K562 (cell line): ENCODE measurements at regions not wholly inside any gene's neighbourhood (a gene's known extent, or its start where the extent isn't known, plus 50 kb on each side); places are given as distances from the start of the nearest gene placed in this dataset.

Source experiments
- ATAC-seq: fragments of 200-7000 bp; cut with Tn5 transposase; 3 replicates; pipeline ENCODE4 v1.9.1; 2020; ENCODE audit warnings: moderate library complexity
- BruUV-seq: library from RNA; stranded (reverse); fragments of 400-500 nt; replicated peaks from 2 replicates; lab custom pipeline; 2021; lab: Mats Ljungman, UMichigan
- CTCF ChIA-PET: fragments of 300-600 bp; formaldehyde crosslinking; extraction: SDS; loops from one replicate; lab custom pipeline; 2021; ENCODE audit warnings: low intra/inter-chr PET ratio; lab: Yijun Ruan, JAX
- POLR2A ChIA-PET: fragments of 300-600, 350-650 bp; sonication (Branson Sonifier 250); formaldehyde crosslinking; extraction: SDS; loops from one replicate; lab custom pipeline; 2021; ENCODE audit warnings: antibody characterized with exemption, inconsistent platforms; lab: Yijun Ruan, JAX
- DNase-seq, 4 experiments: peaks; one replicate each; pipeline versions ENCODE4 v3.0.0 to v3.0.0-alpha.2; 2011 to 2018; ENCODE audit warnings: low spot score in 3 of 4, mixed read lengths in 3 of 4; ENCODE audit errors: extremely low read depth in 1 of 4
- FAIRE-seq: peaks from 2 replicates; lab custom pipeline; 2011; peaks lifted over from hg19 to GRCh38; lab: Jason Lieb, UNC
- H2AFZ ChIP-seq: 2 replicates; pipeline ENCODE4 v1.6.0; 2011; ENCODE audit warnings: low read depth, low read length, control low read depth, inconsistent platforms
- H3K27ac ChIP-seq: fragments of 200-600 bp; 3 replicates; pipeline ENCODE4 v1.8.0; 2011; ENCODE audit warnings: low read depth, mild to moderate bottlenecking, control low read depth, inconsistent platforms, low read length, moderate library complexity, mixed read lengths; ENCODE audit errors: extremely low read depth
- H3K27me3 ChIP-seq, 2 experiments: fragments of 300-600 bp in 1 of 2; 2 replicates in 1 of 2; 3 replicates in 1 of 2; pipeline versions ENCODE4 v1.6.0 to v1.8.0; 2011; ENCODE audit warnings: inconsistent platforms in 2 of 2, low read length in 2 of 2, mild to moderate bottlenecking in 1 of 2, mixed read lengths in 1 of 2, moderate library complexity in 1 of 2; ENCODE audit not compliant: control insufficient read depth in 2 of 2, insufficient read depth in 2 of 2
- H3K36me3 ChIP-seq: fragments of 300-600 bp; 3 replicates; pipeline ENCODE4 v1.8.0; 2011; ENCODE audit warnings: mild to moderate bottlenecking, low read length, inconsistent platforms; ENCODE audit not compliant: control insufficient read depth, insufficient read depth
- H3K4me1 ChIP-seq, 2 experiments: fragments of 200-600 bp in 1 of 2; replicated peaks in 1 of 2; 2 replicates in 1 of 2; 3 replicates in 1 of 2; pipeline versions ENCODE4 v1.5.1 to v1.8.0; 2011; ENCODE audit warnings: inconsistent platforms in 2 of 2, low read length in 2 of 2, mild to moderate bottlenecking in 1 of 2, mixed read lengths in 1 of 2, moderate library complexity in 1 of 2; ENCODE audit not compliant: control insufficient read depth in 2 of 2, insufficient read depth in 2 of 2
- H3K4me2 ChIP-seq: 2 replicates; pipeline ENCODE4 v1.6.1; 2011; ENCODE audit warnings: low read length, control low read depth, inconsistent platforms, mixed read lengths; ENCODE audit not compliant: insufficient read depth
- H3K4me3 ChIP-seq: fragments of 200-600 bp; sonication (generic), shearing (Covaris generic); 2 replicates; pipeline ENCODE4 v1.5.1; 2016; ENCODE audit warnings: control low read depth, inconsistent platforms
- H3K79me2 ChIP-seq: fragments of 200-600 bp; 3 replicates; pipeline ENCODE4 v1.8.0; 2011; ENCODE audit warnings: low read length, inconsistent platforms; ENCODE audit not compliant: control insufficient read depth, insufficient read depth
- H3K9ac ChIP-seq, 2 experiments: 2 replicates each; pipeline versions ENCODE4 v1.6.0 to v1.6.1; 2011; ENCODE audit warnings: low read depth in 2 of 2, low read length in 2 of 2, control low read depth in 1 of 2, inconsistent platforms in 1 of 2, mild to moderate bottlenecking in 1 of 2, mixed read lengths in 1 of 2; ENCODE audit not compliant: insufficient read depth in 1 of 2
- H3K9me1 ChIP-seq: one replicate; pipeline ENCODE4 v1.6.0; 2011; ENCODE audit warnings: inconsistent platforms, mild to moderate bottlenecking, low read length, moderate library complexity; ENCODE audit not compliant: control insufficient read depth, insufficient read depth
- H3K9me3 ChIP-seq: replicated peaks from 2 replicates; pipeline ENCODE4 v1.5.1; 2011; ENCODE audit warnings: low read depth, low read length, inconsistent platforms; ENCODE audit not compliant: control insufficient read depth, insufficient read depth
- H4K20me1 ChIP-seq: replicated peaks from 2 replicates; pipeline ENCODE4 v1.6.1; 2011; ENCODE audit warnings: low read length, inconsistent platforms, mixed read lengths; ENCODE audit not compliant: control insufficient read depth, insufficient read depth
- ATF3 ChIP-seq, 2 experiments: fragments of 450-650 bp in 1 of 2; sonication (generic) in 1 of 2; formaldehyde crosslinking in 1 of 2; IDR thresholded peaks in 1 of 2; conservative IDR thresholded peaks in 1 of 2; 2 replicates each; pipeline versions ENCODE4 v1.6.1 to v1.8.1; 2016 to 2023; ENCODE audit warnings: mild to moderate bottlenecking in 2 of 2, moderate library complexity in 2 of 2, inconsistent platforms in 1 of 2, missing genetic modification reagents in 1 of 2
- MAFG ChIP-seq: fragments of 450-650 bp; conservative IDR thresholded peaks from 2 replicates; pipeline ENCODE4 v1.6.1; 2016; ENCODE audit warnings: missing genetic modification characterization, missing compliant biosample characterization
- MBD1 ChIP-seq: fragments of 250-450 bp; sonication (Bioruptor Pico); IDR thresholded peaks from 2 replicates; pipeline ENCODE4 v1.8.0; 2022; ENCODE audit warnings: inconsistent platforms
- NFE2L1 ChIP-seq: fragments of 450-650 bp; IDR thresholded peaks from 2 replicates; pipeline ENCODE4 v1.6.1; 2016; ENCODE audit warnings: missing genetic modification characterization, low read depth, mild to moderate bottlenecking, missing compliant biosample characterization, moderate library complexity, borderline replicate concordance
- RBM17 ChIP-seq: fragments of 200-400 bp; formaldehyde crosslinking; IDR thresholded peaks from 2 replicates; pipeline ENCODE4 v1.6.1; 2017; ENCODE audit warnings: low read depth, mild to moderate bottlenecking, low read length, borderline replicate concordance
- SAFB ChIP-seq: fragments of 200-400 bp; formaldehyde crosslinking; IDR thresholded peaks from 2 replicates; pipeline ENCODE4 v1.6.1; 2017; ENCODE audit warnings: low read depth, low read length, borderline replicate concordance
- TAF15 ChIP-seq: fragments of 200-400 bp; formaldehyde crosslinking; IDR thresholded peaks from 2 replicates; pipeline ENCODE4 v1.6.1; 2017; ENCODE audit warnings: mild to moderate bottlenecking, low read depth, low read length, moderate library complexity
- TARDBP ChIP-seq: fragments of 450-650 bp; IDR thresholded peaks from 2 replicates; pipeline ENCODE4 v1.6.1; 2016
- ZNF316 ChIP-seq: fragments of 450-650 bp; IDR thresholded peaks from 2 replicates; pipeline ENCODE4 v1.6.1; 2016
- WGBS: fragments of 100-300 bp; shearing (Covaris generic); methylation state at CpG from one replicate; pipeline ENCODE4 v1.1.6; 2016; ENCODE audit warnings: low coverage, mixed read lengths; ENCODE audit not compliant: insufficient coverage; ENCODE audit errors: missing lambda C conversion rate; 5-methylcytosine and 5-hydroxymethylcytosine counted together
- in situ Hi-C: fragments of 300-500 bp; cut with MboI; formaldehyde crosslinking; loops from 4 replicates; pipeline ENCODE4 v1.15.0; 2018; ENCODE audit warnings: inconsistent platforms, mixed read lengths
- intact Hi-C: fragments of 100-400 bp; cut with micrococcal nuclease; formaldehyde crosslinking; loops from 2 replicates; pipeline ENCODE4 v1.14.2; 2022

- Histone ChIP-seq H3K4me3 (no peak overlapping the region), H3K9me3 (no peaks in the 10 kb centered on the region; the same call in 1 of the 2 replicates), H4K20me1 (no peaks in the 10 kb centered on the region), H3K36me3 (no peaks in the 10 kb centered on the region), H3K79me2 (no peaks in the 10 kb centered on the region), H3K4me2 (no peak overlapping the region), H3K27ac (no peak overlapping the region), H3K9ac (no peak overlapping the region), H3K4me1 (no peaks in the 10 kb centered on the region), H2AFZ (no peak overlapping the region), H3K27me3 (no peaks in the 10 kb centered on the region), H3K9me1 (no peaks in the 10 kb centered on the region)
- 60% methylated on average over 1 of the region's 1 CpG for WGBS
- BruUV-seq = no TSS peak
- ATAC-seq (no peak), DNase-seq (no peak), FAIRE-seq (no peak)
- ChIA-PET CTCF (interaction anchor here (0.6 kb wide), 1 partner anchor 67 kb away, joined by 3 read pairs; no protein-coding TSS in a partner anchor), POLR2A (no interaction called here)
- TF ChIP-seq TAF15 (no peak), NFE2L1 (tag) (peak; percentile 31; the same call in 1 of the 2 replicates), MAFG (tag) (0 out of 2 replicates have a peak, but pooled peaks have one; percentile 6), SAFB (no peak), TARDBP (no peak), ATF3 (IDR thresholded peaks at IDR 0.05) (peak; percentile 71), ATF3 (CRISPR knock-in tag; conservative IDR thresholded peaks at IDR 0.05) (no peak), ZNF316 (peak; percentile 53; the same call in 1 of the 2 replicates), RBM17 (no peak), MBD1 (CRISPR knock-in tag) (no peak)
- in situ Hi-C loops = no loop called here
- intact Hi-C loops = no loop called here
Observed at GRCh38 chr7:119916501-119916900, 356.5 kb upstream of the KCND2 start.
